GM12892 (cell line): ENCODE measurements at regions not wholly inside any gene's neighbourhood (a gene's known extent, or its start where the extent isn't known, plus 50 kb on each side); places are given as distances from the start of the nearest gene placed in this dataset.
"Not testable (repeated sequence)": the region's sequence is repeated elsewhere in the genome, so short reads cannot be mapped to it uniquely, and the experiment has no call there.

Experiments
- POLR2A ChIP-seq: IDR thresholded peaks from 2 replicates; pipeline ENCODE4 v1.6.1; 2011; ENCODE audit warnings: low read depth, low read length, control low read depth
- POLR2AphosphoS5 ChIP-seq: IDR thresholded peaks from 2 replicates; pipeline ENCODE4 v1.6.1; 2011; ENCODE audit warnings: low read depth, low read length, control low read depth
- TAF1 ChIP-seq: IDR thresholded peaks from 2 replicates; pipeline ENCODE4 v1.6.1; 2011; ENCODE audit warnings: low read depth, mild to moderate bottlenecking, control low read depth, low read length, borderline replicate concordance

GRCh38 chr2:87674729-87675128, 73.2 kb upstream of the PLGLB2 start:
- TF ChIP-seq POLR2A, TAF1, POLR2AphosphoS5: not testable (repeated sequence)
